ENCODE measurements at regions not wholly inside any gene's neighbourhood (a gene's known extent, or its start where the extent isn't known, plus 50 kb on each side); places are given as distances from the start of the nearest gene placed in this dataset.

DNA sequence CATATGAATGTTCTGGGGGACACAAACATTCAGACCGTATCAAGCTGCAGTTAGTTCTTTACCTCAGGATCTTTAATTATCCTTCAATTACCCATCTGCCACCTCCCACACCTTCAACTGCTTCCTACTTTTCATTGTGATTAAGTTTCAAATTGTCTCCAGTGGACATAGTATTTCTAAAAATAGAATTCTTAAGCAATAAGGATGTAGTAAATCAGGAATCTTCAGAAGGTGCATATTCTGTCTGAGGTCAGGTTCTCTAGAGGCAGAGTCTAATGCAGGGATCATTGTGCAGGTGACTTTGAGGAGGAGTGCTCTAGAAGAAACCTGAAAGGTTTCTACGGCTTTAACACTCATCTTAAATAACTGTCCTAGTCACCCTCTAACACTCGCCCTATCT is 102.6 kb upstream of the PPP2R5A start:
- TF ChIP-seq, protein P1, sequence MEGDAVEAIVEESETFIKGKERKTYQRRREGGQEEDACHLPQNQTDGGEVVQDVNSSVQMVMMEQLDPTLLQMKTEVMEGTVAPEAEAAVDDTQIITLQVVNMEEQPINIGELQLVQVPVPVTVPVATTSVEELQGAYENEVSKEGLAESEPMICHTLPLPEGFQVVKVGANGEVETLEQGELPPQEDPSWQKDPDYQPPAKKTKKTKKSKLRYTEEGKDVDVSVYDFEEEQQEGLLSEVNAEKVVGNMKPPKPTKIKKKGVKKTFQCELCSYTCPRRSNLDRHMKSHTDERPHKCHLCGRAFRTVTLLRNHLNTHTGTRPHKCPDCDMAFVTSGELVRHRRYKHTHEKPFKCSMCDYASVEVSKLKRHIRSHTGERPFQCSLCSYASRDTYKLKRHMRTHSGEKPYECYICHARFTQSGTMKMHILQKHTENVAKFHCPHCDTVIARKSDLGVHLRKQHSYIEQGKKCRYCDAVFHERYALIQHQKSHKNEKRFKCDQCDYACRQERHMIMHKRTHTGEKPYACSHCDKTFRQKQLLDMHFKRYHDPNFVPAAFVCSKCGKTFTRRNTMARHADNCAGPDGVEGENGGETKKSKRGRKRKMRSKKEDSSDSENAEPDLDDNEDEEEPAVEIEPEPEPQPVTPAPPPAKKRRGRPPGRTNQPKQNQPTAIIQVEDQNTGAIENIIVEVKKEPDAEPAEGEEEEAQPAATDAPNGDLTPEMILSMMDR (IDR thresholded peaks at IDR 0.05; ENCODE audit: insufficient read depth, low read length, severe bottlenecking) = no peak

DNA sequence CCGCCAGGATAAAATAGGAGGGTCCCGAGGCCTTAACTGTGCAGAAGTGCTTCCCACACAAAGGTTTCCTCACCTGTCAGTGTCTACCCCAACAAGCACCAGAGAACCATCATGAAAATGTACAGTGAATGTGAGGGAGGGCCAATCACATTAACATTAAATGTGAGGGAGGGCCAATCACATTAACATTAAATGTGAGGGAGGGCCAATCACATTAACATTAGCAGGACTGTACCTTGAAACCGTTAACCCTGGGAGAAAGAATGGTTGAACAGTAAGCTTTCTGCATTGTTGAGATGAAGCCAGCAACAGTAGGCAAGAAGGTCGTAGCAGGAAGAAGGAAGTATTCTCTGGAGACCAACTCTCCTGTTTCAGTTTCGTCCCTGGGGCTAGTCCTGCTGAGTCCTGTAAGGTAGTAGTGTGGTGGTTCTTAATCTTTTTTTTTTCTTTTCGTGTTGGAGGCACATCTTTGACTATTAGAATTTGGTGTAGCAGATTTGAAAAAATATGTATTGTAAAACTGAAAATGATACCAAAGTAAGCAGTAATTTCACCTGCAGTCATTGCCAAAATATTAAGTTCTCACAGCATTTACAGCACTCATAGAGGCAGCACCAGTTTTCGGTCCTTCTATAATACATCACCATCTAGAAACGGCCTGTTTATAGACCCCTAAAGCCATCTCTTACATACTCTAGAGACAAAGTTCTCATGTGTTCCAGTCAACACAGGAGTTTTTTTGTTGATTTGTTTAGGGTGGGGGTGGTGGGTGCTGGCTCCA is 98.6 kb upstream of the PPP2R5A start:
- FAIRE-seq (no peak), DNase-seq (ENCODE audit: low read depth) (peak; percentile 31)
- TF ChIP-seq, protein P1 (IDR thresholded peaks at IDR 0.05; ENCODE audit: insufficient read depth, low read length, severe bottlenecking) = no peak
- no peak overlapping the region for H3K4me3 ChIP-seq (ENCODE audit: low read depth, low read length)
- no peaks in the 10 kb centered on the region for H3K36me3 ChIP-seq (ENCODE audit: control insufficient read depth, insufficient read depth, low read length)
- H3K27me3 ChIP-seq (ENCODE audit: control insufficient read depth, insufficient read depth, low read length) = no peaks in the 10 kb centered on the region

More for the DNA sequence above, 102.6 kb upstream of the PPP2R5A start:
- FAIRE-seq = no peak
- no peaks in the 10 kb centered on the region for H3K27me3 ChIP-seq (ENCODE audit: control insufficient read depth, insufficient read depth, low read length)
- no peaks in the 10 kb centered on the region for H3K36me3 ChIP-seq (ENCODE audit: control insufficient read depth, insufficient read depth, low read length)
- H3K4me3 ChIP-seq (ENCODE audit: low read depth, low read length) = no peak overlapping the region
- no peak for DNase-seq (ENCODE audit: low read depth)

DNA sequence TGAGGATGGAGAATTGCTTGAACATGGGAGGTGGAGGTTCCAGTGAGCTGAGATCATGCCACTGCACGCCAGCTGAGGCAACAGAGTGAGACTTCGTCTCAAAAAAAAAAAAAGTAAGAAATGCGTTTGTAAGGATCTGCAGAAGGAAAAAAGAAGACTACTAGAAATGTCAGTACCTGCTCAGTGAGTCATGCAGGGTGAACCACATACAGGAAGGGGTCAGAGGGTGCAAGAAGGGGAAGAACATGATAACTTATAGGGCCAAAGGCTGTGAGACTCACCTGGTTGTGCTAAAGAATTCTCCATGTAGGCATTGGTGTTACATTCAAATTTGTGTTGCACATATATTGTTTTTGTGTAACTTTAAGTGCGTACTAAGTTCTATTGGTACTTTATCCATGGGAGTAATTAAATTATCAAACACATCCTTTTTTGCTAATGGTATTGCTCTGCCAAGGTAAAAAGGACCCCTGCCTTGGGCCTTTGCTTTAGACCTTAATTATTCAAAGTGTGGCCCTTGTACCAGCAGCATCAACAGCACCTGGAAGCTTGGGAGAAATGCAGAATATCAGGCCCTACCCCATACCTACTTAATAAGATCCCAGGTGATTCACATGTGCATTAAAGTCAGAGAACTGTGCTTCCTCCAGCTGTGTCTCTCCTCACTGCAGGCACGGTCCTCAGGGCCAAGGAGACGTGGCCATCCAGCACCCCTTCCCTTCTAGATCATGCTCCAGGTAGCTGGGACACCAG is 96.4 kb upstream of the PPP2R5A start:
- H3K36me3 ChIP-seq (ENCODE audit: control insufficient read depth, insufficient read depth, low read length) = no peaks in the 10 kb centered on the region
- DNase-seq (ENCODE audit: low read depth) = peak; percentile 95
- no peaks in the 10 kb centered on the region for H3K27me3 ChIP-seq (ENCODE audit: control insufficient read depth, insufficient read depth, low read length)
- TF ChIP-seq, protein P1 (IDR thresholded peaks at IDR 0.05; ENCODE audit: insufficient read depth, low read length, severe bottlenecking) = no peak
- H3K4me3 ChIP-seq (ENCODE audit: low read depth, low read length) = no peak overlapping the region
- no peak for FAIRE-seq

DNA sequence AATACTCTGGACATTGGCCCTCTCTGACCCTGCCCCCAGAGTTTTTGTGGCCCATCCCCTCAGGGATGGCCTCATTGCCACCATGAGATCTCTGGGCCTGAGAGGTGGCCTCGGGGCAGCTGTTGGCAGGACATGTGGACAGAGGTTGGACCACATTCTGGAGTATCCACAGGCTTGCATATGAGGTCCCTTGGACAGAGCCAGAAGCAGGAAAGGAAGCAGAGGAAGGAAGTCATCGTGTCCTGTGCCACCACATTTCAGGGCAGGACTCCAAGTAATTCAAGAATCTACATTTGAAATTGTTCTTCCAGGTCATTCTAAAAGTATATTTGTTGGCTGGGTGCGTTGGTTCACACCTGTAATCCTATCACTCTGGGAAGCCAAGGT is 95.9 kb upstream of the PPP2R5A start:
- FAIRE-seq (no peak), DNase-seq (ENCODE audit: low read depth) (no peak)

DNA sequence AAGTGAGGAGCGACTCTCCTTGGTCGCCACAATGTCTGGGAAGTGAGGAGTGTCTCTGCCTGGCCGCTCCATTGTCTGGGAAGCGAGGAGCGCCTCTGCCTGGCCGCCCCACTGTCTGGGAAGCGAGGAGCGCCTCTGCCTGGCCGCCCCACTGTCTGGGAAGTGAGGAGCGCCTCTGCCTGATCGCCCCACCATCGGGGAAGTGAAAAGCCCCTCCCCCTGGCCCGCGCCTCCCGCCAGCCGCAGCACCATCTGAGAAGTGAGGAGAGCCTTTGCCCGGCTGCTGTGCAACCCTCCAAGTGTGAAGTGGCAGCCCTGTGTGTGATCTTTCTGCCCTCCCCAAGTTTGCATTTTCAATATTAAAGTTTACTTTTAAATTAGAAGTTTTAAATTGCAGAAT is 95.0 kb upstream of the PPP2R5A start:
- FAIRE-seq (no peak), DNase-seq (ENCODE audit: low read depth) (no peak)
- Histone ChIP-seq H3K4me3 (ENCODE audit: low read depth, low read length) (no peak overlapping the region), H3K36me3 (ENCODE audit: control insufficient read depth, insufficient read depth, low read length) (no peaks in the 10 kb centered on the region), H3K27me3 (ENCODE audit: control insufficient read depth, insufficient read depth, low read length) (no peaks in the 10 kb centered on the region)
- TF ChIP-seq, protein P1 (IDR thresholded peaks at IDR 0.05; ENCODE audit: insufficient read depth, low read length, severe bottlenecking) = no peak

More for the DNA sequence above, 95.9 kb upstream of the PPP2R5A start:
- Histone ChIP-seq H3K27me3 (ENCODE audit: control insufficient read depth, insufficient read depth, low read length) (no peaks in the 10 kb centered on the region), H3K4me3 (ENCODE audit: low read depth, low read length) (no peak overlapping the region), H3K36me3 (ENCODE audit: control insufficient read depth, insufficient read depth, low read length) (no peaks in the 10 kb centered on the region)
- TF ChIP-seq, protein P1 (IDR thresholded peaks at IDR 0.05; ENCODE audit: insufficient read depth, low read length, severe bottlenecking) = no peak
